ENCODE measurements at regions not wholly inside any gene's neighbourhood (a gene's known extent, or its start where the extent isn't known, plus 50 kb on each side); places are given as distances from the start of the nearest gene placed in this dataset.

- intact Hi-C loops (cut with micrococcal nuclease; ENCODE audit: unreplicated experiment): no loop called here
- CTCF ChIA-PET (ENCODE audit: low intra/inter-chr PET ratio, low total read pairs): no interaction called here
- no peak for TF ChIP-seq AHDC1 (CRISPR knock-in tag; IDR thresholded peaks at IDR 0.05; ENCODE audit: borderline replicate concordance)
- TF ChIP-seq THAP8 (CRISPR knock-in tag; IDR thresholded peaks at IDR 0.05; ENCODE audit: borderline replicate concordance): no peak
- TF ChIP-seq ELK4 (CRISPR knock-in tag; IDR thresholded peaks at IDR 0.05; ENCODE audit: borderline replicate concordance): no peak
- TF ChIP-seq FOSL1 (CRISPR knock-in tag; IDR thresholded peaks at IDR 0.05; ENCODE audit: borderline replicate concordance): no peak
- no peak for TF ChIP-seq ATF5 (CRISPR knock-in tag; IDR thresholded peaks at IDR 0.05; ENCODE audit: low read depth)
- no peak for TF ChIP-seq ZNF512B (CRISPR knock-in tag; IDR thresholded peaks at IDR 0.05; ENCODE audit: borderline replicate concordance)
- TF ChIP-seq MXI1 (IDR thresholded peaks at IDR 0.05; ENCODE audit: borderline replicate concordance, low read depth, low read length): no peak
- TF ChIP-seq ZNF383 (CRISPR knock-in tag; IDR thresholded peaks at IDR 0.05; ENCODE audit: borderline replicate concordance): no peak
- TF ChIP-seq PHF8 (CRISPR knock-in tag; IDR thresholded peaks at IDR 0.05): no peak
- no peak for TF ChIP-seq NCOA1 (CRISPR knock-in tag; IDR thresholded peaks at IDR 0.05)
- TF ChIP-seq ARID3A (IDR thresholded peaks at IDR 0.05; ENCODE audit: low read depth, low read length): no peak
These were observed 126.5 kb upstream of the LARP1 start for GRCh38 chr5:154628685-154629084.

More at GRCh38 chr5:154628685-154629084, 126.5 kb upstream of the LARP1 start:
- peaks cover 0 to 17% of the 10 kb centered on the region in 2 experiments; a peak in 3 of 5 replicates for H3K27me3 ChIP-seq (ENCODE audit: control insufficient read depth in 1 of 2, insufficient read depth in 2 of 2, low read length in 2 of 2)
- H3K4me2 ChIP-seq (ENCODE audit: low read depth, low read length): no peak overlapping the region
- FAIRE-seq: no peak
- ATAC-seq: no peak
- no peak overlapping the region for H2AFZ ChIP-seq (ENCODE audit: low read length)
- no peaks in the 10 kb centered on the region for H3K4me1 ChIP-seq (ENCODE audit: insufficient read depth, low read length)
- H3K4me3 ChIP-seq (replicated peaks in 1 of 3; ENCODE audit: insufficient read depth in 1 of 3, low read depth in 2 of 3, low read length in 3 of 3): no peak overlapping the region
- no peak overlapping the region for H3K9ac ChIP-seq (ENCODE audit: insufficient read depth, low read depth, low read length)
- DNase-seq (ENCODE audit: low spot score): no peak
- no peaks in the 10 kb centered on the region for H3K9me3 ChIP-seq (ENCODE audit: low read length)
- H3K36me3 ChIP-seq (replicated peaks in 1 of 2; ENCODE audit: control insufficient read depth in 1 of 2, insufficient read depth in 2 of 2, low read length in 2 of 2): no peaks in the 10 kb centered on the region
- 9% methylated on average over 4 of the region's 4 CpGs for WGBS (ENCODE audit: low lambda C conversion rate)
- in situ Hi-C loops (cut with HindIII; ENCODE audit: extremely low pct_ligation_motif_present, low pct_unique_long_range_greater_than_20kb): loop anchor here (10.0 kb wide), 1 partner anchor 654 kb away; no protein-coding TSS in a partner anchor
- POLR2A ChIA-PET: no interaction called here
- H3K79me2 ChIP-seq (ENCODE audit: insufficient read depth, low read length): no peaks in the 10 kb centered on the region
- H4K20me1 ChIP-seq (ENCODE audit: insufficient read depth, low read length): no peaks in the 10 kb centered on the region
- H3K27ac ChIP-seq (ENCODE audit: extremely low read length, insufficient read depth, low read length): no peak overlapping the region
- no TSS peak for BruUV-seq (replicated peaks)
